IPS-15b (cell line): ENCODE measurements at regions not wholly inside any gene's neighbourhood (a gene's known extent, or its start where the extent isn't known, plus 50 kb on each side); places are given as distances from the start of the nearest gene placed in this dataset.

Experiments used
- H3K27me3 ChIP-seq: one replicate; pipeline ENCODE4 v1.6.1; 2013; ENCODE audit warnings: low read length; ENCODE audit not compliant: control insufficient read depth, insufficient read depth
- H3K36me3 ChIP-seq: one replicate; pipeline ENCODE4 v1.6.1; 2013; ENCODE audit warnings: low read length; ENCODE audit not compliant: control insufficient read depth, insufficient read depth
- H3K4me1 ChIP-seq: one replicate; pipeline ENCODE4 v1.6.1; 2013; ENCODE audit warnings: mild to moderate bottlenecking, low read length; ENCODE audit not compliant: control insufficient read depth, insufficient read depth
- H3K4me3 ChIP-seq: one replicate; pipeline ENCODE4 v1.5.1; 2013; ENCODE audit warnings: low read depth, low read length
- H3K9ac ChIP-seq: one replicate; pipeline ENCODE4 v1.6.1; 2013; ENCODE audit warnings: low read depth, mild to moderate bottlenecking, low read length
- H3K9me3 ChIP-seq: one replicate; pipeline ENCODE4 v1.6.1; 2013; ENCODE audit warnings: mild to moderate bottlenecking, low read length; ENCODE audit not compliant: control insufficient read depth, insufficient read depth

DNA sequence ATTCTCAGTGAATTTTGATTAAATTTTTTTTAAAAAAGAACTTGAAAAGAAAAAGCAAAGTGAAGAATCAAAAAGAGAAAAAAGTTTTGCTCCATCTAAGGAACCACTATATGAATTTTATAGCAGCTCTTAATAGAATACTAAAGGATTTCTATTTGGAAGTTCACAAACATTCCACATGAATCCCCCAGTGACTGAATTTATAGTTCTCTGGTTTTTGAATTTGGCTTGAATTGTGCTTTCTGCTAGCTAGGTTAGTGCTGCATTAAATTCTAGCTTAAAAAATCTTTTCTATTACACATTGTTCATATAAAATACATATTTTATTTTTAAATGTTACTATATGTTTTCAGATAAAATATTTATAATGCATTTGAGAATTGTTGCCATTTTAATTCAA lies 675.4 kb downstream of the RERGL start:
- no peaks in the 10 kb centered on the region for H3K4me1 ChIP-seq

DNA sequence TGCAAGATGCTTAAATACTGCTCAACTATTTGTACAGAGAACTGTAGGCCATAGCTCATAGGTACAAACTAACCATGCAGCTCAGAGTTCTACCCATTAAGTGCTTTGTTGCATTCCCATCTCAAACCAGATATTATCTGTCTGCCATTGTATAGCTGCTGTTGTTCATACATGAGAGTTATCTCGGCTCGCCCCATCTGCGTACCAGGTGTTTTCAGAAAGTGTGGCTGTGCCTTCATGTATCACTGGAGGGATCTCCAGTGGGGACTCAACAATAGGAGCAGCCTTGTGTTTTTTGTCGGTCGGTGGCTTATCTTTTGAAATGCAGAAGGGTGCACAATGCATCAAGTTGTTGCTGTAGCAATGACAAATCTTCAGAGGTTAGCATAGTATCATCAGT lies 678.3 kb downstream of the RERGL start:
- Histone ChIP-seq H3K9me3 (peaks cover 3% of the 10 kb centered on the region), H3K9ac (no peak overlapping the region), H3K36me3 (no peaks in the 10 kb centered on the region), H3K4me1 (no peaks in the 10 kb centered on the region), H3K27me3 (no peaks in the 10 kb centered on the region), H3K4me3 (no peak overlapping the region)

More for the DNA sequence above, 675.4 kb downstream of the RERGL start:
- no peak overlapping the region for H3K9ac ChIP-seq
- H3K27me3 ChIP-seq, result no peaks in the 10 kb centered on the region
- H3K4me3 ChIP-seq, result no peak overlapping the region
- peaks cover 3% of the 10 kb centered on the region for H3K9me3 ChIP-seq
- H3K36me3 ChIP-seq, result no peaks in the 10 kb centered on the region

DNA sequence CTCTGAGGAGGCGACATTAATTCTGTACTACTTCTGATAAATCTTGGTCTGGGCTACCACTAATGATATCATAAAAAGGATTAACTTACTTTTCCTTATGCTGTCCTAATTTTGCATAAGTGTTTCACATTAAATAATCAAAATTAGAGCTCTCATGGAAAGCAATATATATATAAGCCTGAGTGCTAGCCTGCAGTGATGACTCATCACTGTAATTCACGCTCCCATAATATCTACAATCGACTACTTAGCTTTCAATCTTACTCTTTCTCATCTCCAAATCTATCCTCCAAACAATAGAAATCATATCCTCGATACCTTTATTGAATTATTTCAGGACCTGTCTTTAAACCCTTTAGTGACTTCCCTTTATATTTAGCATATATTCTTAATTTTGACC lies 701.3 kb downstream of the RERGL start:
- no peak overlapping the region for H3K9ac ChIP-seq

DNA sequence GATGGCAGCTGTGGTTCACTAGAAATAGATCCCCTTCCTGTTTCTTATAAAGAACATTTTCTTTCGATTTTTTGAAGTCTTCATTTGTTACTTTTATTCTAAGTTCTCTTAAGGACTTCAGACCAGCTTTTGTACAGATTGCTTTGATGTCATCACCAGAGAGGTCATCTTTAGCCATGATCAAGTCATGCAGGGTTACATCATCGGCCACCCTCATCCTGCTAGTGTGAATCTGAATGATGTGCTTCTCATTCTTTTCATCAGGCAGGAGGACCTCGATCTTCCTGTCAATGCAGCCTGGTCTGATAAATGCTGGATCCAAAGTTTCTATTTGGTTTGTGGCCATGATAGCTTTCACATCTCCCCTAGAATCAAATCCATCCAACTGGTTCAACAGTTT lies 706.7 kb downstream of the RERGL start:
- no peaks in the 10 kb centered on the region for H3K9me3 ChIP-seq
- no peaks in the 10 kb centered on the region for H3K36me3 ChIP-seq
- H3K27me3 ChIP-seq, result no peaks in the 10 kb centered on the region
- no peak overlapping the region for H3K4me3 ChIP-seq
- H3K4me1 ChIP-seq, result no peaks in the 10 kb centered on the region
- no peak overlapping the region for H3K9ac ChIP-seq

More for the DNA sequence above, 701.3 kb downstream of the RERGL start:
- H3K36me3 ChIP-seq, result no peaks in the 10 kb centered on the region
- H3K9me3 ChIP-seq, result no peaks in the 10 kb centered on the region
- no peaks in the 10 kb centered on the region for H3K4me1 ChIP-seq
- H3K27me3 ChIP-seq, result no peaks in the 10 kb centered on the region
- no peak overlapping the region for H3K4me3 ChIP-seq

DNA sequence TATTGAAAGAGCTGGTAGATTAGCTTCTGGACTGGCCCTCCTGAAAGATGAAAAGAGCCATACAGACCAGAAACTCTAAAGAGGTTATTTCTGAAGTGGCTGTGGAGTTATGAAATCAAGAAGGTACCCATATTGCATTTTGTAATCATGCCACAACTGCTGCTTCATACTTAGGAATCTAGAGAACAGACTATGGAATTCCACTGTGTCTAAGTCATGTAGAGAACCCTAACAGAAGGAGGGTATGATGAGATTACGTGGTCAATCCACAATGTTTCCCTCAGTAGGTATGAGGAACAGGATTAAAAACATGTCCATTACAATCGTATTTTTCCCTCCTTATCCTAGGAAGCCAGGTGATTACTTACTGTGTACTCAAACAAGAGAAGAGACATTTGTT lies 708.8 kb downstream of the RERGL start:
- Histone ChIP-seq H3K27me3 (no peaks in the 10 kb centered on the region), H3K9ac (no peak overlapping the region), H3K4me3 (no peak overlapping the region), H3K36me3 (no peaks in the 10 kb centered on the region), H3K9me3 (no peaks in the 10 kb centered on the region), H3K4me1 (no peaks in the 10 kb centered on the region)

DNA sequence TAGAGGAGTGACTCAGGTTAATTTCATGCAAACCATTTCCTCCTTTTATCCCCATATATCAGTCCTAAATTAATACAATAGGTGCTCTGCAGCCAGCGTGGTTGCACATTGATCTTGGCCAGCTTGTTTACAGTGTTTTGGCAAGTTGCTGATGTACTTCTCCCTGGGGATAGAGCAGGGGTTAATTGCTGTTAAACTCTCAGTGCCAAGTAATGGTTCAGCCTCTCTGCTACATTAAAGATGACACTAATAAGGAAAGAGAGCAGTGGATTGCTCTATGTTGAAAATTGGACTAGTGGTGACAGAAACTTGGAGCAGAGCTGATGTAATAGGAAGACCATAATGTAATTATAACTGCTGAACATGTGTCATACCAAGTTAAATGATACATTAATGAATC lies 717.5 kb downstream of the RERGL start:
- Histone ChIP-seq H3K9me3 (no peaks in the 10 kb centered on the region), H3K4me3 (no peak overlapping the region), H3K27me3 (no peaks in the 10 kb centered on the region), H3K4me1 (no peaks in the 10 kb centered on the region), H3K9ac (no peak overlapping the region), H3K36me3 (no peaks in the 10 kb centered on the region)

DNA sequence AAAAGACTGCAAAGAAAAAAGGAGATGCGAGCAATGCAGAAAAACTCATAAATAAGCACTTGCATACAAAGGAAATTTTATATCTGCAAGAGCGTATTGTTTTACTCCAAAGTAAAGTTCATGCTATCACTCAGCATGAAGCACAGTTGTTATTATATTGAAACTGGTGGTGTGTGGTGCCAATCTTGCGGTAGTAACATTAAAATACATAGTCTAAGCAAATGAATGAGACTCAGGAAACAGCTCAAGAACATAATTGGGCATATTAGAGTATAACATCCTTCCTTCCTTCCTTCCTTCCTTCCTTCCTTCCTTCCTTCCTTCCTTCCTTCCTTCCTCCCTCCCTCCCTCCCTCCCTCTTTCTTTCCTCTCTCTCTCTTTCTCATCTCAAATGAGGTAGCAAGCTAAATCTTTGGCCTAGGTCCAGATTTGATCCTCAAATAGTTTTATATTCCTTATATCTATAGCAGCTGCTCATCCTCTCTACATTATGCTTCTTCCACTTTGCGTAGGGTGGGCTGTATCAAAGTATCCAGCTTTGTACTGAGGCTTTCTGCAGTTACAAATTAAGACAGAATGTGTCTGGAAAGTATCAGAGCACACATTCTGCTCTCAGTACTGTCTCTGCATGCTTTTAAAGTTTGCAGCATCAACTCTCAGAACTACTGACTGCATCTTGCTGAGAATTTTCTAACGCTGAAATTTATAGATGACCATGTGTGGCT lies 718.3 kb downstream of the RERGL start:
- Histone ChIP-seq H3K4me1 (no peaks in the 10 kb centered on the region), H3K9ac (no peak overlapping the region), H3K27me3 (no peaks in the 10 kb centered on the region), H3K36me3 (no peaks in the 10 kb centered on the region), H3K4me3 (no peak overlapping the region), H3K9me3 (no peaks in the 10 kb centered on the region)

DNA sequence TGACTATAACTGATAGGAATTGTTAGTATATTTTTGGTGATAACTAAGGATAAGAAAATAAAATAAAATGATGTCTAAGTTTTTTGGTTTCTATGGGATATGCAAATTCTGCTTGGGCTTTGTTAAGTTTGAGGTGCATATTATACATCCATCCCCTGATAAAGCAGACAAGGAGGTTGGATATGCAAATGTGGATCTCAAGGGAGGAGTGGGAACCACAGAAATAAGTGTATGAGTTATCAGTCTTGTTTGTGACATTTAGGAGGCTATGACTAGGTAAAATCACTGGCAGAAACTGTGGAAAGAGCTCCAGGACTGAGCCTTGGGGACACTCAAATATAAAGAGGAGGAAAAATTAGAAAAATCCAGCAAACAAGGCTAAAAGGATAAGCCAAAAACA lies 719.4 kb downstream of the RERGL start:
- Histone ChIP-seq H3K9me3 (no peaks in the 10 kb centered on the region), H3K9ac (no peak overlapping the region), H3K36me3 (no peaks in the 10 kb centered on the region), H3K4me3 (no peak overlapping the region), H3K27me3 (no peaks in the 10 kb centered on the region), H3K4me1 (no peaks in the 10 kb centered on the region)

DNA sequence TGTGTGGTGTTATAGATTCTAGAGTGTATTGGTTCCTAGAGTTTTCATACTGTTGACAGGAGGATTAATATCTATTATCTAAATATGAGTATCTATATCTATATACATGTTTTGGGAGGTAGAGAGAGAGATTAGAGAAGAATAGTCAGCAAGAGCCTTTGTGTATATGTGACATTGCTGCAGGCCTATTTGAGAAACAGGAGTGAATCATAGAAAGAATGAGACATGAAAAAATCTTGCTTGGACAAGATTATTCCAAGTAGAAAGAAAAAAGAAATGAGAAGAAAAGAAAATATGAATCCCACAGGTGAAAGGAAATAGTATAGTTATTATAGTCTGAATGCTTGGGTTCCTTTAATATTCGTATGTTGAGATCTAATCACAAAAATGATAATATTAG lies 720.4 kb downstream of the RERGL start:
- H3K27me3 ChIP-seq, result no peaks in the 10 kb centered on the region
- H3K9me3 ChIP-seq, result no peaks in the 10 kb centered on the region
- no peak overlapping the region for H3K4me3 ChIP-seq
- H3K9ac ChIP-seq, result no peak overlapping the region
- H3K4me1 ChIP-seq, result no peaks in the 10 kb centered on the region
- no peaks in the 10 kb centered on the region for H3K36me3 ChIP-seq

DNA sequence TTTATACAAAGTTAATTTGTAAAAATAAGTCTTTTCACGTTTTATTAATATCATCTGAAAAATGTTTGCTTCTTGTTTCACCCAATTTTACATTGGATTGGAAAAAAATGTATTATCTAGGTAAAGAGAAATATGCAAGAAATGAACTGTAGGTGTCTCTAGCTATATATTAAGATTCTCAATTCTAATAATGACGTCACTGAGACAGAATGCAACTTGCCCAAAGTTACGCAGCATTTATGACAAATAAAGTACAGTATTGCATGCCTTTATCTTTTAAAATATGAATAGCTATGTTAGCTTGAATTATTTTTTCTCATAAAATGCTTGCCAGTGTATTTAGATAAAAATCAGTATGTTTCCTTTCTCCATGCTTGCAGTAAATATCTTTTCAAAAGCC lies 728.8 kb downstream of the RERGL start:
- peaks cover 7% of the 10 kb centered on the region for H3K4me1 ChIP-seq
- no peak overlapping the region for H3K9ac ChIP-seq
- H3K4me3 ChIP-seq, result no peak overlapping the region
- H3K27me3 ChIP-seq, result no peaks in the 10 kb centered on the region
- no peaks in the 10 kb centered on the region for H3K9me3 ChIP-seq
- no peaks in the 10 kb centered on the region for H3K36me3 ChIP-seq

DNA sequence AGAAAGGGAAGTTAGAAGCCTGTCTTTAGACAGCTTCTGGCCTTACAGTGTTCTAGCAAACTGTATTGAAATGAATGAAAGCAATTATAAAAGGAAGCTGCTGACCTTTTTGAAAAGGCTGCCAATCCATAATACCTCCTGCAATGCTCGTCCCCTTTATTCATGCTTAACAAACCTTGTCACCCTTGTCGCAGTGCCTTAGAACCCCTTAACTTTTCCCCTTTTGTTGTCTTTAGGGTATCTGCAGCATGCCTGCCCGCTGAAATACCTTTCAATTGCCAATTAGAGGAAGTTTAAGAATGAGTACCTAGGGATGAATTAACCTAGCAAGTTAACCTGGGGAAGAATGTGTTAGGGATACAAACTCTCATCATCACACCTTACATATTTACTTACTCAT lies 731.2 kb downstream of the RERGL start:
- H3K36me3 ChIP-seq, result no peaks in the 10 kb centered on the region
- H3K9ac ChIP-seq, result no peak overlapping the region
- H3K4me1 ChIP-seq, result peaks cover 7% of the 10 kb centered on the region
- no peaks in the 10 kb centered on the region for H3K27me3 ChIP-seq
- H3K9me3 ChIP-seq, result no peaks in the 10 kb centered on the region
- no peak overlapping the region for H3K4me3 ChIP-seq

DNA sequence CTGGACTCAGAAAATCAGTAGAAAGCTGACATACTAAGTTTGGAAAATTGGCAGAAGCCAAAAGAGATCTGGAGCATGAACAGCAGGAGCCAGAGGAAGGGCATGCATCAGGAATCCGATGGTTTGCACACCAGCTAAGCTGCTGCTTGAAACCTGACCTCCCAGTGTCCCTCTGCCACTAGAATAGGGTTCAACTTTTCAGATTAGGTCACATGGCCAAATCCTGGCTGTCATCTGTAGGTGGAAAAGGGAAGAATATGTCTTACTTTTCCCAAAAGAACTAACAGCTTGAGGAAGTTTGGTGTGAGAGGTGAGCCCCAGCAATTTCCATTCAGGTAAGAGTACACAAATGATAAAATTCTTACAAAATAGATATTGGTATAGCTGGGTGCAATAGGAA lies 732.6 kb downstream of the RERGL start:
- no peaks in the 10 kb centered on the region for H3K36me3 ChIP-seq
- no peaks in the 10 kb centered on the region for H3K9me3 ChIP-seq
- H3K9ac ChIP-seq, result no peak overlapping the region
- no peak overlapping the region for H3K4me3 ChIP-seq
- H3K27me3 ChIP-seq, result no peaks in the 10 kb centered on the region
- H3K4me1 ChIP-seq, result peaks cover 7% of the 10 kb centered on the region
